Heart left ventricle (tissue), 16 donors: ENCODE measurements at regions not wholly inside any gene's neighbourhood (a gene's known extent, or its start where the extent isn't known, plus 50 kb on each side); places are given as distances from the start of the nearest gene placed in this dataset.
A peak's percentile ranks its signal among the peaks of the same experiment; 100 is the strongest.

ENCODE experiments used
- ATAC-seq, 4 donors: fragments of 200-7000 bp; cut with Tn5 transposase; one replicate each; pipeline ENCODE4 v1.9.1; 2020 to 2022; ENCODE audit warnings: moderate library complexity in 4 of 4, mild to moderate bottlenecking in 3 of 4, moderate number of reproducible peaks in 1 of 4
- DNase-seq, 5 donors: peaks; one replicate each; pipeline ENCODE4 v3.0.0-alpha.2; 2020
- H3K27ac ChIP-seq, 12 donors: fragments of 200-600 bp; sonication (generic) in 4 of 12; one replicate each; pipeline versions ENCODE4 v1.5.0 to v1.8.0; 2016 to 2022; ENCODE audit warnings: mild to moderate bottlenecking in 2 of 12
- H3K27me3 ChIP-seq, 9 donors: fragments of 200-600 bp; sonication (generic) in 2 of 9; one replicate each; pipeline versions ENCODE4 v1.5.1 to v1.8.0; 2016 to 2022; ENCODE audit warnings: mild to moderate bottlenecking in 3 of 9
- H3K36me3 ChIP-seq, 9 donors: fragments of 200-600 bp; sonication (generic) in 2 of 9; one replicate each; pipeline versions ENCODE4 v1.5.0 to v1.8.0; 2018 to 2022; ENCODE audit warnings: mild to moderate bottlenecking in 2 of 9
- H3K4me1 ChIP-seq, 12 donors: fragments of 200-600 bp; sonication (generic) in 4 of 12; one replicate each; pipeline versions ENCODE4 v1.5.0 to v1.8.0; 2016 to 2022; ENCODE audit warnings: mild to moderate bottlenecking in 3 of 12
- H3K4me3 ChIP-seq, 12 donors: fragments of 200-600 bp; sonication (generic) in 4 of 12; one replicate each; pipeline versions ENCODE4 v1.5.0 to v1.8.0; 2017 to 2022; ENCODE audit warnings: mild to moderate bottlenecking in 9 of 12, moderate library complexity in 4 of 12
- H3K9me3 ChIP-seq, 12 donors: fragments of 200-600 bp; sonication (generic) in 4 of 12; one replicate each; pipeline versions ENCODE4 v1.5.0 to v1.8.0; 2016 to 2022; ENCODE audit warnings: mild to moderate bottlenecking in 1 of 12
- POLR2A ChIP-seq, 2 donors: fragments of 450-650 bp; IDR thresholded peaks; one replicate each; pipeline ENCODE4 v1.6.1; 2017; ENCODE audit warnings: antibody characterized with exemption in 2 of 2, mild to moderate bottlenecking in 2 of 2, moderate library complexity in 2 of 2
- whole genome bisulfite sequencing, 4 donors: extraction: QIAGEN DNeasy Blood & Tissue Kit in 2 of 4; methylation state at CpG; one replicate each; pipeline versions ENCODE4 v1.1.5 to v1.1.7; 2013 to 2018; 5-methylcytosine and 5-hydroxymethylcytosine counted together
- intact Hi-C, 10 donors: fragments of 100-400 bp; cut with DNase I; formaldehyde crosslinking; loops; one replicate each; pipeline versions ENCODE4 v1.11.1 to v1.14.2; 2022
- TF ChIP-seq, protein P1 (sequence below), 12 donors: fragments of 200-600 bp; sonication (generic) in 4 of 12; IDR thresholded peaks; one replicate each; pipeline versions ENCODE4 v1.5.0 to v1.8.0; 2018 to 2022; ENCODE audit warnings: antibody characterized with exemption in 12 of 12, mild to moderate bottlenecking in 5 of 12
- donor health status: ischemic (EF 13 %, LVEDD 7.1; RV severe dilation, severe dysfunction).
- donor health status: healthy with polysubstance abuse.
- donor health status: DM: no; HTN: yes; CAD: no.
- donor health status: DM: no; HTN: no; CAD: no.
- donor health status: ischemic (EF 25% LVEDD 6.9; RV normal size, moderate dysfunction).
- donor health status: ischemic (EF 25% LVEDD 5.7; RV mildly dilated, moderate dysfunction).
- donor health status: healthy.
- donor health status: DM: yes; HTN: yes; CAD: no.
- donor health status: ischemic (EF 35%, LVEDD 5.7; RV mildly dilated, moderate dysfunction).
- donor health status: nonischemic (EF 11% LVEDD 7.7; RV severe dilation, severe dysfunction).
- donor health status: DM: yes; HTN: yes; CAD: no.
- donor health status: PGD.
- donor health status: ischemic (EF 29% LVEDD 5.4; RV normal size, mild dysfunction).
- donor health status: nonischemic (EF 23%, LVEDD 6.1; RV moderate dilation, normal function).

GRCh38 chr3:64400706-64401105, 175.4 kb upstream of the PRICKLE2 start:
- TF ChIP-seq, protein P1, sequence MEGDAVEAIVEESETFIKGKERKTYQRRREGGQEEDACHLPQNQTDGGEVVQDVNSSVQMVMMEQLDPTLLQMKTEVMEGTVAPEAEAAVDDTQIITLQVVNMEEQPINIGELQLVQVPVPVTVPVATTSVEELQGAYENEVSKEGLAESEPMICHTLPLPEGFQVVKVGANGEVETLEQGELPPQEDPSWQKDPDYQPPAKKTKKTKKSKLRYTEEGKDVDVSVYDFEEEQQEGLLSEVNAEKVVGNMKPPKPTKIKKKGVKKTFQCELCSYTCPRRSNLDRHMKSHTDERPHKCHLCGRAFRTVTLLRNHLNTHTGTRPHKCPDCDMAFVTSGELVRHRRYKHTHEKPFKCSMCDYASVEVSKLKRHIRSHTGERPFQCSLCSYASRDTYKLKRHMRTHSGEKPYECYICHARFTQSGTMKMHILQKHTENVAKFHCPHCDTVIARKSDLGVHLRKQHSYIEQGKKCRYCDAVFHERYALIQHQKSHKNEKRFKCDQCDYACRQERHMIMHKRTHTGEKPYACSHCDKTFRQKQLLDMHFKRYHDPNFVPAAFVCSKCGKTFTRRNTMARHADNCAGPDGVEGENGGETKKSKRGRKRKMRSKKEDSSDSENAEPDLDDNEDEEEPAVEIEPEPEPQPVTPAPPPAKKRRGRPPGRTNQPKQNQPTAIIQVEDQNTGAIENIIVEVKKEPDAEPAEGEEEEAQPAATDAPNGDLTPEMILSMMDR (IDR thresholded peaks at IDR 0.05) = no peak
- no peak for TF ChIP-seq POLR2A (IDR thresholded peaks at IDR 0.05)
- no peaks in the 10 kb centered on the region for H3K4me1 ChIP-seq
- no peak overlapping the region for H3K27ac ChIP-seq
- WGBS, 4 donors = 80 to 91% (median 83%) methylated on average over 3 of the region's 3 CpGs
- H3K4me3 ChIP-seq = no peak overlapping the region
- ATAC-seq (no peak), DNase-seq (no peak)
- H3K36me3 ChIP-seq = no peaks in the 10 kb centered on the region
- intact Hi-C loops = loop anchor here in 5 of 10 donors (2.0 to 10.0 kb wide), 4 partner anchors 84 to 370 kb away; no protein-coding TSS in a partner anchor
- no peaks in the 10 kb centered on the region for H3K27me3 ChIP-seq
- H3K9me3 ChIP-seq = no peaks in the 10 kb centered on the region

GRCh38 chr3:64399205-64399800, 174.0 kb upstream of the PRICKLE2 start:
- Histone ChIP-seq H3K9me3 (no peaks in the 10 kb centered on the region), H3K36me3 (no peaks in the 10 kb centered on the region), H3K4me1 (no peaks in the 10 kb centered on the region), H3K27ac (no peak overlapping the region), H3K27me3 (no peaks in the 10 kb centered on the region), H3K4me3 (no peak overlapping the region)
- no peak for TF ChIP-seq POLR2A (IDR thresholded peaks at IDR 0.05)
- TF ChIP-seq, protein P1 (IDR thresholded peaks at IDR 0.05) = peak; percentile 52 to 88 (median 82)
- intact Hi-C loops = loop anchor here (1.0 to 10.0 kb wide), 10 partner anchors 83 to 369 kb away; no protein-coding TSS in a partner anchor
- ATAC-seq (peak in 3 of 4 donors; percentile 56 to 81 (median 60)), DNase-seq (peak in 2 of 5 donors; percentile 21 to 44)

- Histone ChIP-seq H3K4me1 (no peaks in the 10 kb centered on the region), H3K4me3 (no peak overlapping the region), H3K27me3 (no peaks in the 10 kb centered on the region), H3K9me3 (no peaks in the 10 kb centered on the region), H3K36me3 (no peaks in the 10 kb centered on the region), H3K27ac (peak overlapping the region in 1 of 12 donors; percentile 71)
- no peak for DNase-seq
- intact Hi-C loops = loop anchor here in 8 of 10 donors (2.0 to 10.0 kb wide), 7 partner anchors 84 to 368 kb away; no protein-coding TSS in a partner anchor
- WGBS, 4 donors = 66 to 69% (median 67%) methylated on average over 4 of the region's 4 CpGs
- peak in 1 of 4 donors; percentile 43 for ATAC-seq
- TF ChIP-seq, protein P1 (IDR thresholded peaks at IDR 0.05) = no peak
- no peak for TF ChIP-seq POLR2A (IDR thresholded peaks at IDR 0.05)
Observed at GRCh38 chr3:64398476-64398875, 173.2 kb upstream of the PRICKLE2 start.

GRCh38 chr3:64398006-64398405, 172.7 kb upstream of the PRICKLE2 start:
- intact Hi-C loops = loop anchor here in 8 of 10 donors (2.0 to 10.0 kb wide), 7 partner anchors 84 to 367 kb away; no protein-coding TSS in a partner anchor
- TF ChIP-seq, protein P1 (IDR thresholded peaks at IDR 0.05) = no peak
- no peak for TF ChIP-seq POLR2A (IDR thresholded peaks at IDR 0.05)
- H3K36me3 ChIP-seq = no peaks in the 10 kb centered on the region
- no peaks in the 10 kb centered on the region for H3K9me3 ChIP-seq
- no peaks in the 10 kb centered on the region for H3K4me1 ChIP-seq
- H3K4me3 ChIP-seq = no peak overlapping the region
- DNase-seq = no peak
- H3K27me3 ChIP-seq = no peaks in the 10 kb centered on the region
- ATAC-seq = no peak
- peak overlapping the region in 1 of 12 donors; percentile 71 for H3K27ac ChIP-seq
- WGBS, 4 donors = 74 to 88% (median 82%) methylated on average over 5 of the region's 5 CpGs
